Right hindlimb (tissue), 1 donor: ENCODE measurements at regions not wholly inside any gene's neighbourhood (a gene's known extent, or its start where the extent isn't known, plus 50 kb on each side); places are given as distances from the start of the nearest gene placed in this dataset.
A peak's percentile ranks its signal among the peaks of the same experiment; 100 is the strongest.

Source experiments
- DNase-seq: peaks from one replicate; pipeline ENCODE4 v3.0.0-alpha.2; 2018

- no peak for DNase-seq
Observed at GRCh38 chr2:215684448-215685237, 248.8 kb upstream of the FN1 start.

- DNase-seq, result no peak
Observed at GRCh38 chr2:215683295-215683694, 247.4 kb upstream of the FN1 start.

- no peak for DNase-seq
Observed at GRCh38 chr2:215681799-215682596, 246.1 kb upstream of the FN1 start.

DNA sequence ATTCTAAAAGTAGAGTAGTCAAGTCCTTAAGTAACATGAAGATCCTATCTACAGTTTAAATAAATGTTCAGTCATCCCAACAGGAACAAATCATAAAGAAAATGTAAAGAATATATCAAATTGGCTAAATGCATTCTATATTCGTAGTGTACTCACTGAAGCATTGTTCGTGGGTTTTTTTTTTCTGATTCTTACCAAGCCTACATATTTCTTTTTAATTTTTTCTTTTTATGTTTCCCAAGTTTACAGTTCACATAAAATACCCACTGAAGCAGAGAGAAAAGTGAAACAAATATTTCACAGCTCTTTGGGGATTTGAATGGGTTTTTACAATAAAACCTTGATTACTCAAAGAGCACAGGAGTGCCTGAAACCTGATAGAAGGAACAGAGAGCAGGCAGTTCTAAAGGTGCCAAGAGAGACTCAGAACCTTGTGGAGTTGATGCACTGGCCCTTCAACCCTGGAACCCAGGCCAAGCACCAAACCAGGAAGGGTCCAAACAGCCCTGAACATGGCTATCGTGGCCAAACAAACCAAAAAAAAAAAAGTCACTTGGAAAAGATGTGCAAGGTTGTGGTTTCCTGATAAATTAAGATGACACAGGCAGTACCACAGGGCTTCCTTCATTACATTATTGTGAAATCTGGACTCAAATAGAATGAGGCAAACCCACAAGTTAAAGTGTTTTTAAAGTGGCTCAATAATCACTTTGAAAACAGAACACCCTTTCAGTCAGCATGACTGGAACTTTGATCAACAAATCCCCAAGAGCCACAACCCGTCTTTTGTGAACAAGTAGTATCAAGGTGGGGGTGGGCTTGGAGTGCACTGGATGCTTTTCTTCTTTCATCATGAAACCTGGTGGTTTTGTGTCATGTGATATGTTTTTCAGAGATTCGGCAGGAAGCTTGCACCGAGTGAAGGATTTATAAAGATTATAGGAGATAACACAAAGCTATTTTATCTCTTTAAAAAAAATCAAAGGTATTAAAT, 245.0 kb upstream of the FN1 start:
- DNase-seq, result no peak

DNA sequence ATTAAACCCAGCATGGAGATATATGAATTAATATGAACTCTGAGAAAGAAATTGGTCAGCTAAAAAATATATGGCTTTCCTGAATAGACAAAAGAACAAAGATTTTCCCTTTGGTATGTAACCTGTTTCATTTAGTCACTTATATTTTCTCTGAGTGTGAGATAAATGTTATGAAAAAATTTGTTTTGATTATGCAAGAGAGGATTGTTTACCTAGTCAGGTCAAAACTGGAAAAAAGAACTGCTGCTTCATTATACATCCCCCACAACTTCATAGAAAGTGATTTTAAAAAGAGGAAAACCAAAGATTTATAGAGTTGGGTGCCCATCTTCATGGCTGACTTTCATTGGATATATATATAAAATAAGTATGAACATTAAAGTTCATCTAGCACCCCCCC, 242.2 kb upstream of the FN1 start:
- DNase-seq, result no peak

- DNase-seq, result no peak
Observed at GRCh38 chr2:215677481-215677880, 241.6 kb upstream of the FN1 start.

DNA sequence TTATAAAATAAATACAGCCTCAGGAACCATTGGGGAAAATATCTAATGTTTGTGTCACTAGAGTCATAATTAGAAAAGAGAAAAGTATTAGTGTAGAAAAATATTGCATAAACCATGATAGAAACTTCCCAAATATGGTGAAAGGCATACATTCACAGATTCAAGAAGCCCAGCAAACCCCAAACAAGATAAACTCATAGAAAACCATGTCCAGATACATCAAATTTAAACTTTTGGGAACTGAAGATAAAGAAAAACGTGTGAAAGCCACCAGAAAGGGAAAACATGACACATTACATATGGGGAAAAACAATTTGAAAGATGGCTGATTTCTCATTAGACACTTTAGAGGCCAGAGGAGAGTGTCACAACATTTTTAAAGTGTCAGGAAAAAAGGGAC, 236.5 kb upstream of the FN1 start:
- DNase-seq, result no peak

GRCh38 chr2:215671691-215672090, 235.8 kb upstream of the FN1 start:
- DNase-seq, result no peak

GRCh38 chr2:215671244-215671643, 235.4 kb upstream of the FN1 start:
- no peak for DNase-seq

GRCh38 chr2:215670396-215670795, 234.5 kb upstream of the FN1 start:
- DNase-seq, result no peak

DNA sequence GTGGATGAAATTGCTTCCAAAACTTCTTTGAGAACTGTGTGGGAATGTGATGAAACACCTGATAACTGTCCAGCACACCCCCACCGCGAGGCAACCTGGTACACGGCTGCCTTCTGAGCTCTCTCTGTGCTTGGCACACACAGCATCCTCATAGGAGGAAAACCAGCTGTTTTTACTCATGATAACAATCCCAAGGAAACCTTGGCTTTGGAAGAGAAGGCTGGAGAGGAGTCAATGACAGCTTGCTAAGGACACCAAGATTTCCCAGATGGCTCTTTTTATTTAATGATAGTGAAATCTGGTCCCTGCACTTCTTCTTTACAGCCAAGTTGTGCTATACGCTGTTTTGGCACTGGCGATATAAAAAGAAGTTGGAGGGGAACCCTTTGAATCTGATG, 232.5 kb upstream of the FN1 start:
- DNase-seq, result peak; percentile 48

GRCh38 chr2:215667585-215668377, 231.9 kb upstream of the FN1 start:
- DNase-seq, result no peak

GRCh38 chr2:215664847-215665525, 229.1 kb upstream of the FN1 start:
- no peak for DNase-seq

DNA sequence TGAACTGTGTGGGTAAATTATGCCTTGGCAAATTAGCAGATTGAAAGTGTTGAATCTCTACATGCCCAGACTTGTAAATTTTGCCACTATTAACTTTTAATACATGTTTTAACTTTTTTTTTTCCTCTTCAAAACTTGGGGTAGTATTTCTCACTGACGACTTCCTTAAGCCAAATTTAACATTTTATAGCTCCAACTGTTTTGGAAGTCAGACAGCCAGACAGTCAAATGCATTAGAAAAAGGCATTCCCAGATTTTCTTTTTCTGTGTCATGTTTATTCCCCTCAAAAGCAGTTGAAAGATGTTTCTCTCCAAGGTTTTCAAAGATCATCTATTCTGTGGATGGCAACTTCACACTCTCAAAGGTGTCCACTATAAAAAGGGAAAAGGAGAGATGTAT, 226.8 kb upstream of the FN1 start:
- no peak for DNase-seq

DNA sequence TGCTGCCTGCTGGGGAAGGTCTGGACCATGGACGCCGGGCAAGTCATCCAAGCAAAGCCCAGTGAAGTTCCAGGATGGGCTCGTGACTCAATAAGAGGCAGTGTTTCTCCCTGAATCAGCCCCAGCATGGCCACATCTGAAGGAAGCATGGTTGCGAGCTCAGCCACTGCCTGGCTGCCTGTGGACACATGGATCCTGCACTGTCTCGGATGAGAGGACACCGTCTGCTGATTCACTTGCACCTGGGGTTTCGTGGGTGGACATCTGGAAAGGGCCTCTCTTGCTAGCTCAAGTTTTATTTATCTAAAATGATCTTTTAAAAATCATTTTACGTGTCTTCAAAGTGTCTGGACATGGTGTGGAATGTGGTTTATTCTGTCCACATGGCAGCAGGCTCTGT, 224.8 kb upstream of the FN1 start:
- no peak for DNase-seq

GRCh38 chr2:215659650-215660049, 223.8 kb upstream of the FN1 start:
- no peak for DNase-seq

DNA sequence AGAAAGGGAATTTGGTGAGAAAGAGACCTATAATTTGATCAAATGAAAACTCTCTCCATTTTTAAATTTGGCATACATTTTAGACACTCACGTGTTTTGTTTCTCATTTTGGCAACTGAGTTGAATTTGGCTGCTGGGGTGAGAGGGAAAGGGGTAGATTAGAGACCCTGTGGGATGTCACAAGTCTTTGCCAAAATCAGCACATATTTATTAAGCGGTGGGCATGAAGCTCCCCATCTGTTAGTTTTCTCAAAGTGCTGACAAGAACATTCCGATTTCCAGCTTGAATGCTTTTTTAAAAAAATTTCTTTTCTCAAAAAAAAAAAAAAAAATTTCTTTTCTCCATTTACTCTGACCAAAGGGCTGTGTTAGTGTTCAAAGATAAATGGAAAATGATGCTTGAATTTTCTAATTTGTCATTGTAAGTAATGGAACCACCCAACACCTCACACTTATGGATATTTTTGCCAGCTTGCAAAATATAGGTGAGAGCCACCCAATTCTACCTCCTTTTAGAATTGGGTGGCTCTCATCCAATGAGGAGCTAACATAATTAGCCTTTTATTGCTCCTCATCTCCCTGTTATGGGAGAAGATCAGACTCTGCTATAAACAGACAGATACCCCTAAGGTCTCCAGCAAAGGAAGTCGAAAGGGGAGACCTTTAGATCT, 222.9 kb upstream of the FN1 start:
- DNase-seq, result no peak

DNA sequence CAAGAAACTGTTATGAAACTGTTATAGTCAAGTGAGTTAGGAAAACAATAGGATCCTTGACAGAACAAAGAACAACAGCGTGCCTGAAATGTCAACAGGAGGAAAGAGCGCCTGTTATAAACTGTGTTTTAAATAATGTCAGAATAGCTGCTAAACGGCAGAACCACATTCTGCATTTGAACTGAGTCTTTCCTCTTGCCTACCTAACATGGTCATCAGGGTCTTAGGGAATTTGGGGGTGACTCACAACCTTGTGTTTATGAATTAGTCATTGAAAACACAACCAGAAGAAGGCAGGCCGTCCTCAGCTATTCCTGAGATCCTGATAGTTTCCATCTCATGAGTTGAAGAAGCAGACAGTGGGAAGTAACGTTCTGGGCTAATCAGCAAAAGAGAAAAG, 222.0 kb upstream of the FN1 start:
- no peak for DNase-seq

GRCh38 chr2:215654148-215654819, 218.4 kb upstream of the FN1 start:
- DNase-seq, result peak; percentile 73

DNA sequence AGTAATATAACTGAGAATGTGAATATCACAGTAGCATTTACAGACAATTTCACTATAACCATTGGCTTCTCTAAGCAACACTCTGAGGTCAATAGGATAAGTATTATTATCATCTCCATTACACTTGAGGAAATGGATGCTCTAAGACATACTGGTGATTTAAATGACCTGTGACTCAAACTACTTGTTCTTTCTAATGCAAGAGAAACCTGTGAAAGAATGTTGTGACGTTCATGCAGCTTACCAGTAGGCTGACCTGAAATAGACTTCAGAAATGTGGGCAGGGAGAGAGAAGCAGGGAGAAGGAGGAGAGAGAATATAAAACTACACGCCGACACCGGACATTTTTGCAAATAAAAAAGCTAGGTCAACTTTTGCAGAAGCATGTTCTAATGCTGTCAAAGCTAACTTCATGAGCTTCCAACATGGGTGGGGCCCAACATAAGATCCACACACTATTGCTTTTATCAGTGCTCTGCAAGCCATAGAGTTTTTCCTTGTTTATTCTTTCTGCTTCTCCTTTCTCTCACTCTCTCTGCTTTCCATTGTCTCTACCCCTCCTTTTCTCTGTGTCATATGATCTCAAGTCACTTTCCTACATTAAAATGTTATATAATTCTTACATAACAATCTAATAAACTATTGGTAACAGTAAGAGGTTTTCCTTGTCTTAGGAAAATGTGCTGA, 217.6 kb upstream of the FN1 start:
- no peak for DNase-seq
